Left ventricle myocardium inferior (tissue), 1 donor: ENCODE measurements at regions not wholly inside any gene's neighbourhood (a gene's known extent, or its start where the extent isn't known, plus 50 kb on each side); places are given as distances from the start of the nearest gene placed in this dataset.

ENCODE experiments used
- DNase-seq: peaks from one replicate; pipeline ENCODE4 v3.0.0-alpha.2; 2020
- H3K27ac ChIP-seq: fragments of 200-600 bp; replicated peaks from 2 replicates; pipeline ENCODE4 v1.8.0; 2021
- H3K27me3 ChIP-seq: fragments of 200-600 bp; 2 replicates; pipeline ENCODE4 v1.8.0; 2021; ENCODE audit warnings: low read depth
- H3K36me3 ChIP-seq: fragments of 200-600 bp; 2 replicates; pipeline ENCODE4 v1.8.0; 2021
- H3K4me1 ChIP-seq: fragments of 200-600 bp; 2 replicates; pipeline ENCODE4 v1.8.0; 2021
- H3K4me3 ChIP-seq: fragments of 200-600 bp; 2 replicates; pipeline ENCODE4 v1.8.0; 2021; ENCODE audit warnings: mild to moderate bottlenecking, moderate library complexity
- H3K9me3 ChIP-seq: fragments of 200-600 bp; replicated peaks from 2 replicates; pipeline ENCODE4 v1.8.0; 2021
- CTCF ChIP-seq: fragments of 200-600 bp; IDR thresholded peaks from 2 replicates; pipeline ENCODE4 v1.8.0; 2021; ENCODE audit warnings: antibody characterized with exemption, mild to moderate bottlenecking, borderline replicate concordance
- intact Hi-C: fragments of 100-400 bp; cut with micrococcal nuclease; formaldehyde crosslinking; loops from one replicate; pipeline ENCODE4 v1.11.0; 2022
- donor health status: DM: no; HTN: yes; CAD: no; lungs with severe emphysema.

DNA sequence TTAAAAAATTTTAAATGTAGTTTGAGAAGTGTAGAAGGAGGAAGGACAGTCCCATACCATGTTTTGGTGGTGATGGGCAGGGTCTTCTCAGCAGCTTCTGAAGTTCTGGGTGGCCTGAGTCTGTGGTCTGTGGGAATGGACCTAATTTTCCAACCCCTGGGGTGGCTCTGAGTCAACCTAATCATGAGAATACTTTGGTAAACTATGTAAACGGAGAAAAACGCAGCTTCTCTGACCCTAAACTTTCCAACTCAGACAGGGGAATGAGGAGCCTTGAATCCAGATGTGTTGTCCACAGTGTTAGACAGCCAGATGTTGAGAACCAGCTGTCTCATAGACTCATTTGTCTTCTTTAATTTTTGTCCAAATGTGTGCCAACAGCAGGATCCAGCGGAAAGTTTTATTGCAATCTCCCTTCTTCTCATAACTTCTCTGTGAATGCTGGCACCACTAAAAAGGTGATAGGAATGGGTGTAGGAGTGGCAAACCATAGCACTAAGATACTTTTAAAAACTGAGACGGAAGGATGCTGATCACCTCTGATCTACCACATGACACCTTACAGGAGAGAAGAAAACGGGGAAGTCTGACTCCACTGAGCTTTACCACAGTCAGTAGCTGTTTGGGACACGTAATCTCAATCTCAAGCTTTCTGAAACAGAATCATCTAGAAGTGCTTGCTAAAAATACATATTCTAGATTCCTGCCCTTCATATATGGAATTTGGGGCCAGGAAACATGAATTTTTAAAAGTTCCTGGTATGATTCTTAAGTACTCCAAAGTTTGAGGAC lies 90.5 kb upstream of the PHYHIPL start:
- Histone ChIP-seq H3K4me1 (no peaks in the 10 kb centered on the region), H3K9me3 (no peaks in the 10 kb centered on the region), H3K27me3 (no peaks in the 10 kb centered on the region), H3K4me3 (no peak overlapping the region), H3K27ac (no peak overlapping the region), H3K36me3 (no peaks in the 10 kb centered on the region)
- no peak for DNase-seq
- no peak for TF ChIP-seq CTCF
- intact Hi-C loops = no loop called here

DNA sequence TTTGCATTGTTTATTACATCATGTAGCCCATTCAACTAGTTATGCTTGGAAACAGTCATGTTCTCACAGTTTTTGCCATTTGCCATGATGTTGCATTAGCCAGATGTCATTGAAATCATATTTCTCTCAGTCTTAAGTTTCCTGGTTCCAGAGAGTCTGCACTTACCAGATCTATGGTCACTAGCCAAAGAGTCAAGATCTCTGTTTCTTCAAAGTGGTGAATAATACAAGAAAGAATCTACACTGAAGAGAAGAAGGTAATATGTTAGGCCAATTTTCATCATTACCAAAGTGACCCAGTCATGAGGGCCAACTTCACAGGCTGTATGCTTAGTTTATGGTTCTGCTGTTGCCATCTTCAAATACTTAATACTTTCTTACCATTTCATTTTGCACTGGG lies 89.0 kb upstream of the PHYHIPL start:
- Histone ChIP-seq H3K4me1 (no peaks in the 10 kb centered on the region), H3K9me3 (no peaks in the 10 kb centered on the region), H3K27ac (no peak overlapping the region), H3K4me3 (no peak overlapping the region), H3K27me3 (no peaks in the 10 kb centered on the region), H3K36me3 (no peaks in the 10 kb centered on the region)
- DNase-seq = no peak
- no peak for TF ChIP-seq CTCF
- intact Hi-C loops = no loop called here

- intact Hi-C loops = no loop called here
- Histone ChIP-seq H3K4me1 (no peaks in the 10 kb centered on the region), H3K27ac (no peak overlapping the region), H3K4me3 (no peak overlapping the region), H3K27me3 (no peaks in the 10 kb centered on the region), H3K9me3 (no peaks in the 10 kb centered on the region), H3K36me3 (no peaks in the 10 kb centered on the region)
- no peak for TF ChIP-seq CTCF
- DNase-seq = no peak
Observed at GRCh38 chr10:59088912-59089573, 87.4 kb upstream of the PHYHIPL start.

DNA sequence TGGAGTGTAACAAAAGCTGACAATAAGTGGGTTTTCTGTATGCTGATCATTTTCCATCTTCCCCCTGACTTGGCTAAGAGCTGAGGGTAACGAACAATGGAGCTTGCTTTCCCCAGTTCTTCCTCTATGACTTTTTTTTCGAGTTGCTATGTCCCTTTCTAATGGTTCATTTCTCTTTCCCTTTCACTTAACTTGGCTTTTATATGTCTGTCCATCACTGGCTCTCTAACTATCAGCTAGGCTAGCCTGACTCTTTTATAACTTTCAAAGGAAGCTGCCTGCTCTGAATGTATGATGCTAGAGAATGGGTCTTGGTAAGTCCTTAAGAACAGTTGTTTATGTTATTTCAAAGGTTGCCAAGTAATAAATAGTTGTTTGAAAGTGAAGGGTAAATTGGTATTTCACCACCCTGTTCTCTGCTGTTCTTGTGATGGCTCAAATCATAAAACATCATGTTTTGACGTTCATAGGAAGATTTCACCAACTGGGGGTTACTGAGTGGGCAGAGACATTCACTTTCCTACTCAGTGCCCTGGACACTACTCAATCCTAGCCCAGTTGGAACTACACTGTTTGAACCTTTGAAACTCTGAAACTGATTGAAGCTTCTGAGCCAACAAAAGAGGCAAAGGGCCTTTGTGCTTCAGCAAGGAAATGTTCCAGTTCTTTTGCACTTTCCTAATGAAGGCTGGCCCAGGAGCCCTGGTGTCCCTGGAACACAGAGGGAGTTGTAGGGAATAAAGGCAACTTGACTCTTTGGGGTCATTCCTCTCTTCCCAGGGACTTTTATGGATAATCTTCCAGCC lies 85.4 kb upstream of the PHYHIPL start:
- TF ChIP-seq CTCF = no peak
- Histone ChIP-seq H3K36me3 (no peaks in the 10 kb centered on the region), H3K4me3 (no peak overlapping the region), H3K27ac (no peak overlapping the region), H3K4me1 (no peaks in the 10 kb centered on the region), H3K27me3 (no peaks in the 10 kb centered on the region), H3K9me3 (no peaks in the 10 kb centered on the region)
- DNase-seq = no peak
- intact Hi-C loops = no loop called here

- intact Hi-C loops = no loop called here
Observed at GRCh38 chr10:59093461-59093860, 83.0 kb upstream of the PHYHIPL start.

More at GRCh38 chr10:59093461-59093860, 83.0 kb upstream of the PHYHIPL start:
- H3K9me3 ChIP-seq = no peaks in the 10 kb centered on the region
- no peak overlapping the region for H3K27ac ChIP-seq
- no peaks in the 10 kb centered on the region for H3K27me3 ChIP-seq
- no peaks in the 10 kb centered on the region for H3K4me1 ChIP-seq
- TF ChIP-seq CTCF = no peak
- DNase-seq = no peak
- no peaks in the 10 kb centered on the region for H3K36me3 ChIP-seq
- no peak overlapping the region for H3K4me3 ChIP-seq
